Stimulated activated CD8-positive, alpha-beta memory T cell treated with anti-CD3 and anti-CD28 coated beads, Interleukin-12 subunit alpha, Interleukin-12 subunit beta, amount 100 ng/mL, for 24 hours (primary cell): ENCODE measurements at regions not wholly inside any gene's neighbourhood (a gene's known extent, or its start where the extent isn't known, plus 50 kb on each side); places are given as distances from the start of the nearest gene placed in this dataset.

ENCODE experiments used
- DNase-seq: peaks from one replicate; pipeline ENCODE4 v3.0.0-alpha.2; 2020; ENCODE audit errors: extremely low read depth

- DNase-seq: no peak
Measured at GRCh38 chr15:35657679-35658311, 111.8 kb upstream of the DPH6 start.

GRCh38 chr15:35663956-35664355 is 118.0 kb upstream of the DPH6 start:
- DNase-seq: no peak

GRCh38 chr15:35665896-35666536 is 120.1 kb upstream of the DPH6 start:
- no peak for DNase-seq

- DNase-seq: no peak
Measured at GRCh38 chr15:35667908-35668307, 121.9 kb upstream of the DPH6 start.

- no peak for DNase-seq
Measured at GRCh38 chr15:35669021-35669420, 123.1 kb upstream of the DPH6 start.

- no peak for DNase-seq
Measured at GRCh38 chr15:35669432-35670045, 123.6 kb upstream of the DPH6 start.

GRCh38 chr15:35671197-35671596 is 125.2 kb upstream of the DPH6 start:
- DNase-seq: no peak

- DNase-seq: no peak
Measured at GRCh38 chr15:35671981-35672380, 126.0 kb upstream of the DPH6 start.

- no peak for DNase-seq
Measured at GRCh38 chr15:35673093-35673684, 127.2 kb upstream of the DPH6 start.

- no peak for DNase-seq
Measured at GRCh38 chr15:35674873-35675781, 129.2 kb upstream of the DPH6 start.

GRCh38 chr15:35678774-35679173 is 132.8 kb upstream of the DPH6 start:
- no peak for DNase-seq

- DNase-seq: no peak
Measured at GRCh38 chr15:35679186-35679585, 133.2 kb upstream of the DPH6 start.

- DNase-seq: no peak
Measured at GRCh38 chr15:35680951-35681350, 135.0 kb upstream of the DPH6 start.

GRCh38 chr15:35686347-35686746 is 140.4 kb upstream of the DPH6 start:
- DNase-seq: no peak

- no peak for DNase-seq
Measured at GRCh38 chr15:35689266-35689665, 143.3 kb upstream of the DPH6 start.

GRCh38 chr15:35690089-35690488 is 144.1 kb upstream of the DPH6 start:
- no peak for DNase-seq

- no peak for DNase-seq
Measured at GRCh38 chr15:35690698-35691116, 144.7 kb upstream of the DPH6 start.

- no peak for DNase-seq
Measured at GRCh38 chr15:35691173-35691761, 145.3 kb upstream of the DPH6 start.

GRCh38 chr15:35691891-35692867 is 146.2 kb upstream of the DPH6 start:
- DNase-seq: no peak

GRCh38 chr15:35693286-35693685 is 147.3 kb upstream of the DPH6 start:
- no peak for DNase-seq
